HG02943 (cell line): ENCODE measurements at regions not wholly inside any gene's neighbourhood (a gene's known extent, or its start where the extent isn't known, plus 50 kb on each side); places are given as distances from the start of the nearest gene placed in this dataset.

Experiments
- ATAC-seq: cut with Tn5 transposase; IDR thresholded peaks from one replicate; pipeline ENCODE4 v1.9.1; 2021; ENCODE audit warnings: mild to moderate bottlenecking, low read depth, moderate library complexity; ENCODE audit not compliant: unreplicated experiment

DNA sequence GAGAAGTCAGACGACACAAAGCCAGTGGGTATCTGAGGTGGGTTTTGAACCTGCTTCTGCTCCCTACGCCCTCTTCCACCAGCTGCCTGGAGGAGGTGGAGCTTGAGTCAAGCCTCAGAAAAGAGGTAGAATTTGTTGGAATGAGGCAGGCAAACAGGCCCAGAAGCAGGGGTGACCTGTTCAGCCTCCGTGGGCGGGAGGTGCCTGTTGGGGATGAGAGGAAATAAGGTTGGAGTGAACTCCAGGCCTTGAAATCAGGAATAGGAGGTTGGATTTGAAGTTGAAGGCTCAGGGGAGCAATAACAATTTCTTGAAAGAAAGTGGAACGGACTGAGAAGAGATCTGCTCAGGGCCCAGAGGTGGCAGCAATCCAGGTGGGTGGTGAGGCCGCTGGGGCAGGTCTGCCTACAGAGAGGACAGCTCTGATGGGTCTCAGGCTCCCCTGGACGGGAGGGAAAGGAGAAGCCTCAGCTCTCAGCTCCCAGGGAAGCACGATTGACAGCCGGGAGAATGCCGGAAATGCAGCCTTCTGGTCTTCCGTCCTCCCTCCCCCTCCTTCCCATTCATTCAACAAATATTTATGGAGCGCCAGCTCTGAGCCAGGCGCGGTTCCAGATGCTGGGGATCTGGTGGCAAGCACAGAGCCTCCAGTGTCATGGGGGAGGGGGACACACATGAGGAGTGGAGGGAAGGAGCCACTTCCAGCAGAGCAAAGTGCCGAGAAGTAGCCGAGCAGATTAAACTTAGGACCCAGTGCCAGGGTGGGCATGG, 61.9 kb upstream of the CIBAR2 start:
- ATAC-seq = no peak

DNA sequence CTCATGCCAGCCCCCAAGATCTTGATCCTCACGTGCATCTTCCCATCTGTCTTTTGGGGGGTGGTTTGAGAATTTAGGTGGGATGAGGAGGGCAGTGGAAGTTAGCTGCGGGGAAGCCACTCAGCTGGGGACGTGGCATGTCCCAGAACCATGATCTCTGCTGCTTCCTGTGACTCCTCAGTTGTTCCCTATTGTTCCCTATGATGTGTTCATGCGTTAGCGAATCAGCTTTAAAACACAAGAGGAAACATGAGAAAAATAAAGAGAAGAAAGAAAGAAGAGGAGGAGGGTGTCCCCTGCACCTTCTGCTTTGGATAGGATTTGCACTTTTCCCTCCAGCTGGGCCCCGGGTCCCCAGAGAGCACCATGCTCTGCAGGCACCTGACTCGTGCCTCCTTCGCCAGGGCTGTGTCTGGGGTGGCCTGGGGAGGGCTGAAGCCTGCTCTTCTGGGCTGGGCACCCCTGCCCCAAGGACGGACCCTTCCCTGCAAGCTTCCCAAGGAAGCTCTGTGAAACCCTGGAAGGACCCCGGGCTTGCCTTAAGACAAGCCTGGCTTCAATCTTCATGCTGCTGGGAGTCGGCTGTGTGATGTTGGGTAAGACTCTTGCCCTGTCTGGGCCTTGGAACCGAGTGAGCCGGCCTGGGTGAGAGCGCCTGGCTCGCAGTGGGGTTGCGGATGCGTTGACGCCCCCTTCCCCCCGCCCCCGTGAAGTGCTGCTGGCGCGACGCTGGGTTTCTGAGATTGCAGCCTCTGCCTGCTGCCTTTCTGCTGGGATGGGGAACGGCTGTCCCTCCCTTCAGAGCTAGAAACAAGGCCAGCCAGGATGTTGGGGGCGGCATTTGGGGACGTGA, 62.8 kb upstream of the CIBAR2 start:
- ATAC-seq = no peak

DNA sequence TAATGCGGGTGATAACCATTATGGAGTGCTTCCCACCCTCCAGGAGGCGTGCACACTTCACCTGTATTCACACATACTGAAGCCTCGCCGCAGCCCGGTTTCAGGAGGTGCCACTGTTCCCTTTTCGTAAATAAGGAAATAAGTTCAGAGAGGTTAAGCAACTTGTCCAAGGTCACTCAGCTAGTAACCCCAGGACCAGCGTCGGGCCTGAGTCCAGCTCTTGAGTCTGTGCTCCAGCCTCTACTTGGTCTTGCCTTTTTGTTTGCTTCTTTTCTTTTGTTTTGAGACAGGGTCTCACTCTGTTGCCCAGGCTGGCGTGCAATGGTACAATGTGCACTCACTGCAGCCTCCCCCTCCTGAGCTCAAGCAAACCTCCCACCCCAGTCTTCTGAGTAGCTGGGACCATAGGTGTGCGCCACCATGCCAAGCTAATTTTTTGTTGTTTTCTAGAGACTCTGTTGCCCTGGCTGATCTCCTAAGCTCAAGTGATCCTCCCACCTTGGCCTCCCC, 63.5 kb upstream of the CIBAR2 start:
- ATAC-seq = no peak

DNA sequence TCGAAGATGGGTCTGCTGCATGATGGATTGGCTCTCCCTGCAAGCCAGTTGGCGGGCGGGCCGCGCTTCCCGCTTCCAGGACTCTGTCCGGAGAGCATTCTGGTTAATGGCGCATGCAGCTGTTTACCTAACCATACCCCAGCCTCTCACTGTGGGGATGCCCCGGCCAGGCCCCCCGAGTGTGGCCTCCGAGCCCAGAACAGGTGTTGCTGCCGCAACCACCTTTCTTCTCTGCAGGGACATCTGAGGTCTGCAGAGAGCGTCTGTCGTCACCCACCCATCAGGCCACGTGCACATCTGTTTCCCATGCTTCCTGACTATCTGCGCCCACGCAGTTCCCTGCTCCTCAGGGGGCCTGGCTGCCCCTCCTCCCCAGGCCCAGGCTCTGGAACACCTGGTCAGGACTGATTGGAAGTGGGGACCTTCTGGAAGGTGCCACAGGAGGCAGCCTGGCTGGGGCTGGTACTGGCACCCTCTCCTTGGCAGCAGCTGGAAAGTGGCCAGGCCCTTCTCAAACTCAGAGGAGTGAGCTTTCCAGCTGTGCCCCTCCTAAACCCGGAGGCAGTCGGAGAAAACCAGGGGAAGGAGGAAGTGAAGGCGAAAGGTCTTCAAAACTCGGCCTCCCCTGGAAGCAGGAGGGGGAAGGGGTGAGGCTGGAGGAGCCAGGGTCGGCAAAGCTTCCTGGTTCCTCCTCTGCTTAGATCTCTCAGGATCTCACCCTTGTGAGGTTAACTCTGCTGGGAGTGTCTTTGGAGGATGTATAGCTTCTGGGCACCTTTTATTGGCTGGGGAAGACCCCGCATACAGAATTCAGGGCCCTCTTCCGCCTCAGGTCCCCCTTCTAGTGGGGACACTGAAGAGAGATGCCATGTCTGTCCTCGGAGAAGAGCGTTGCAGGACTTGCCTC, 64.5 kb upstream of the CIBAR2 start:
- ATAC-seq = no peak

DNA sequence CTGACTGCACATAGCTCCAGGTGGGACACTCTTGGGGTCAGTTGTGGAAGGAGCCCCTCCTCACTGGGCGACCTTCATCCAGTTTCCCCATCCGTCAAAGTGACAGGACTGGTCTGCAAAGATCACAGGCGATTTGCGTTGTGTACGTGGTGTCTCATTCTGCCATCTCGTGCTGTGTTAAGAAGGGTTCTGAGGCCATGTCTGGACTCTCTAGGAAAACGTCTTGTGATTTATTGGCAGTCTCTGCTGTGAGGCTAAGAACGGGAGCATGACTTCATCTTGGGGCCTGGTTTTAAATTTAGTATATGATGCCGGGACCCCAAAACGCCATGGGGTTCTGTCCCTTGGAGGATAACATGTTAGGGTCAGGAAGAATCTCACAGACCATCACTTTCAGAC, 65.2 kb upstream of the CIBAR2 start:
- no peak for ATAC-seq

DNA sequence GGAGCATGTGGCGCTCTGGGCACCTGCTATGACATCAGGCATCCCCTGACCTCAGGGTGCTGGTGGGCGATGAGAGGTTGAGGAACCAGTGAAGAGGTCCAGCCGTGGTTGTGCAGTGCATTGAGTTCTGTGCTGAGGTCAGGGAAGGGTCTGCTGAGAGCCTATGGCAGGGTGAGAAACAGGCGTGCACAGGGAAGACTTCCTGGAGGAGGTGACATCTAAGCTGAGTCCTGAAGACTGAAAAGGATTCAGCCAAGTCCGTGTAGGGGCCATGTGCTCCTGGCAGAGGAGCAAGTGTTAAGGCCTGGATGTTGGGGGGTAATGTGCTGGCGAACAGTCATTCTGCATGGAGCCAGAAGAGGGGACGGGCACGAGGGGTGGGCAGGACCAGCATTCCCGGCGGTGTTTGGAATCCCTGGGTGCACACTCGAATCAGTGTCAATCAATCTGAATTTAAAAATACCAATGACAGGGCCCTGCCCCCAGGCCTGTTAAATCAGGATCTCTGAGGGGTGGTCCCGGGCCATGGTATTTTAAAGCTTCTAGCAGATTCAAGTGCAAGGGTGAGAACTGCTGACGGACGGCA, 65.8 kb upstream of the CIBAR2 start:
- ATAC-seq = no peak

DNA sequence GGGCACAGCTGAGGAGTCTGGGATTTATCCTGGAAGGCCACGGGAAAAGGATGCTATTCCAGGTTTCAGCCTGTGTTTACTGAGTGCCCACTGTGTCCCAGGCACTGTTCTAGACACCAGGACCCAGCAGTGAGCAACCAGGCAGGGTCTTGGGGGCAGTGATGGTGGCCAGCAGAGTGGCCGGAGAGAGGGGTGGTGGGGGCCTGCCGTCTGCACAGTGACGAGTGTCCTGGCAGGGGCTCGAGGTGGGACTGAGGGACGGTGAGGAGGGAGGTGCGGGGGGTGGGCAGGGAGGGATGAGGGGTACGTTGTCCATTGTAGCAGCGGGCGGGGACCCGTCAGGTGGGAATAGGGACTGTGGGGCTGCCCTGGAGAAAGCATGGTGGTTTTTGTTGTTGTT, 66.3 kb upstream of the CIBAR2 start:
- no peak for ATAC-seq

DNA sequence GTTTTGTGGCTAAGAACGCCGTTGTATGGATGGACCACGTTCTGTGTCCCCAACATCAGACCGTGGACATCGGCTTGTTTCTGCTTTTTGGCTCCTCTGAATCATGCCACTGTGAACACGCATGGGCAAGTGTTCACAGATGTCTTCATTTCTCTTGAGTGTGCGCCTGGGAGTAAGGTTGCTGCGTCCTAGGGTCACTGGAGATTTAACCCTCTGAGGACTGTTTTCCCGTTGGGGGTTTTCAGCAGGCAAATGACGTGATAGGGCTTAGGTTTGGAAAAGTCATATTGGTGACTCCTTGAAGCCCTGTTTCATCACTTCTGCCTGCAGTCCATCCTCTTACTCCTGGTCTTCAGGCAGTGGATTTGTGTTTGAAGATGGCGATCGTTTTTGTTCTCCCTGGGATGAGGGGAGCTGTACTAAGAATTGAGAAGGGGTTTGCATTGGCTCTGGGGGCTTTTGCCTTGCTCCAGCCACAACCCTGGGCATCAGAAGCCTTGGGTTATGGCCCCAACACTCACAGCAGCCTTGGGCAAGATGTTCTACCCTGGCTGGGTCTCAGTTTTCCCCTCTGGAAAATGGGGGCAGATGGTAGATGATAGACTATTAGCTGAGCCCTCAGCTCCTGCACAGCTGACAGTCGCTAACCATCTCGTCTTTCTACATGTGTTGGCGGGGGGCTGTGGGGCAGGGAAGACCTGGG, 67.2 kb upstream of the CIBAR2 start:
- ATAC-seq = no peak

DNA sequence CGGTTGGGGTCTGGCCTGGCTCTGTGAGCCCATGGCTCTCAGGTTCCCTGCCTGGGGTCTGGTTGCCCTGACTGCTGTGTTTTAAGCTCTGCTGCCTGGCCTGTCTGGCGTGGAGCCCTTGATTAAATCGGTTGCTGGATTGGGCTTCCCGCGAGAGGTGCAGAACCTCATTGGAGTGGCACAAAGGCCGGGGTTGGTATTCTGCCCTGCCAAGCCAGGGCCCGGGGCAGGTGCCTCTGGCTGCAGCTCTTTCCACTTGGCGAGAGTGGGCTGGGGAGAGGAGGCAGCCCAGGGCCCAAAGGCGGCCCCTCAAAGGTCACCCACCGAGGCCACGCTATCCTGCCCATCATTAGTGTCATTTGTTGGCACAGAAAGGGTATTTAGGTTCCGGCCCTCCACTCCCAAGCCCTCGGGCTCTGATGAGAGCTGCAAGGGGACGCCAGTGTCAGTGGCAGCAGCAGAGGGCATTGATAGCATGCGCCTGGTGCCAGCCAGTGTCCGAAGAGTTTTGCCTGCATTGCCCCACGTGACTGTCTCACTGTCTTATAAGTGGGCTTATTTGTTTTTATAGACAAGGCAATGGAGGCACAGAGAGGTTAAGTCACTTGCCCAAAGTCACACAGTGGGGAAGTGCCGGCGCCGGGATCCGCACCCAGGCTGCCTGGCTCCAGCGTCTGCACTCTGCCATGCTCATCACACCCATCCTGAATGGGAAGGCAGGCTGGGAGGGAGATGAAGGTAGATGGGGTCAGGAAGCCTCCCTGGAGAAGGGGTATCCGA, 68.0 kb upstream of the CIBAR2 start:
- ATAC-seq = no peak

DNA sequence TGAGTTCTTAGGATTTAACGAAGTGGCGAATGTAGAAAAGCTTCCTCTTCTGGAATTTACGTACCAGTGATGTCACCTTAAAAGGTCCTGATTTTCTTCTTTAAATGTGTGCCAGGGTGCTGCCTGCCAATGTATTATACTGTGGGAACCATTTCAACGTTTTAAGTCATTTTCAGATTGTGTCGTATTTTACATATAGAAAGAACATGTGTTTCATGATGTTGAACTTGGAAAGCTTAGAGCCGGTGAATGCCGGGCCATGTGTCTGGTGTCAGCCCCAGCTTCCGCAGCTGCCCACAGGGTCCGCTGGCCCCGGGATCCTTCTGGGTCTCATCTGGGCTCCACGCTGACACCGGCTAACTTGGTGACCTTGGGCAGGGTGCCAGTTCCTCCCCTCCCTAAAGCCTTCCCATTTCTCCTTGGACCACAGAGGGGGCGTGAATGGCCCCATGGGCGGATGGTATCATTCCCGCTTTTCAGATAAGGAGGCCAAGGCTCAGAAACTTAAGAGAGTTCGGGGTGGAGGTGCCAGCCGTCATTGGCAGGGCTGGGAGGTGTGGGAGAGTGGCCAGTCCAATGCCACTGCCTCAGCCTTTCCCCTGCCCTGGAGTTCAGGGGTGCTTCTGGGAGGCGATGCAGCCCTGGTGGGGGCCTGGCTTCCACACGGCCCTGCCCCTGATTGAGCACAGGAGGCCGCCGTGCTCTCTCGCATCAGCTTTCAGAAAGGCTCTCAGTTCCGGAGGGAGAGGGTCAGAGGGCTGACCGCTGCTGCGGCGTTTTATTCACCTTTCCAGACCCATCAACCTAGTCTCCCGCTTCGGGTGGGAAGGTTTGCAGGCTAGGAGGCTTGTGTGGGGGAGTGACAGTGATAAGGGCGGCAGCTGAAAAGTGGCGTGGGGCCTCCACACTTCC, 68.8 kb upstream of the CIBAR2 start:
- ATAC-seq = no peak

DNA sequence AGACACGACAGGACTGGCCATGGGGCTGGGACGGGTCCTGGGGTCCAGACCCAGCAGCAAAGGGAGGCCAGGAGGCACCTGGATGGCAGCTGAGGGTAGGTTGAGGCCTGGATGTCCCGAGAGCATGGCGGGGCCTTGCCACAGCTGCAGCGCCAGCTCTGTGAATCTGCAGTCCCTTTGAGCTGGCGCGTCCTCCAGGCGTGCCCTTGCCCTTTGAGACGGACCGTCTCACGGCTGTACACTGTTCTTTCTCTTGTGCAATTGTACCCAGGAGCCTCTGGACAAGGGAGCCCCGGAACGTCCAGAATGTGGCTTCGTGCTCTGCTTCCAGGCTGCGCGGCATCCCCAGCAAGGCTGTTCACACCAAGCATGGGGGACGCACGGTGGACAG, 69.5 kb upstream of the CIBAR2 start:
- no peak for ATAC-seq

DNA sequence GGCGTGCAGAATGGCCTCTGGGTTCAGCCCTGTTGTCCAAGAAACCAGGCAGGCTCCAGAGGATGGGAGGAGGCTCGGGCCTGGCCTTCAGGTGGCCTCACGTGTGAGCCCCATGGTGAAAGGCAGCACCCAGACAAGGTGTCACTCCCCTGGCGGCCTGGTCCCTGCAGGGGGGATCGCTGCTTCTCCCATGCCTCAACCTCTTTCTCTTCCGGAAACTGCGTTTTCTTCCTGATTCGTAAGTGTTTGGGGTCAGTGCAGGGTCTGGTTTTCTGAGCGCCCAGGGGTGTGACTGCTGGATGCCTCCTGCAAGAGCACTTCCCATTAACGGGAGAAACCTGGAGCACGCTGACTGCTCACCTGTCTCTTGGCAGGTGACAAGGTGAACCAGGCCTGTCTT, 70.0 kb upstream of the CIBAR2 start:
- no peak for ATAC-seq

DNA sequence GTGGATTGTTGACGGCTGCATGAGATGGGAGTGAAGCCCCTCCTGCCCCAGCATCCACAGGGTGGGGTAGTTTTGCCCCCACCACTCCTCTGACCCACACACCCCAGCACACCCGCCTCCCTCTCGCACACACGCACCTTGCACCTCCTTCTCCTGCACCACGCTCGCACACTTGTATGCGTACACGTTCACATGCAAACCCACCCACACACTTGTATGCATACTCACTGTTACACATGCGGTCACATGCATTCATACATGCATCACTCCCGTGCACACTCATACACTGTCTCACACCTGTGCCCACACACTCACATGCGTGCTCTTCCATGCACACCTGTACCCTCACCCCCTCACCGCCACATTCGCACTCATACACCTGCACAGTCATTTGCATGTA, 70.5 kb upstream of the CIBAR2 start:
- ATAC-seq = no peak

DNA sequence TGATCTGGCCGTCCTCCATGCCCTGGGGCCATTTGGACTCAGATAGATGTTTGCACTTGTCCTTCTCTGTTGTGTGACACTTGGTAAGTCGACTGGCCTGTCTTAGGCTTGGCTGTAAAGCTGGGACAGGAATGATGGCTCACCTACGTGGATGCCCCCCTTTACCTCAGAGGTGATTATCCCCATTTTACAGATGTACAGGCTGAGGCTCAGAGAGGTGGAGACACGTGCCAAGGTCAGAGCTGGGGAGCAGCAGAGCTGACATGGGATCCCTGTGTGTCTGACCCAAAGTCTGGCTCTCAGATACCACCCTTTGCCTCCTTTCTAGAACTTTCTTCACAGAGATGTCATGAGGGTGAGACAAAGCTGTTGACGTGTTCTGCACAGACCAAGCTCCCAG, 71.3 kb upstream of the CIBAR2 start:
- ATAC-seq = no peak

DNA sequence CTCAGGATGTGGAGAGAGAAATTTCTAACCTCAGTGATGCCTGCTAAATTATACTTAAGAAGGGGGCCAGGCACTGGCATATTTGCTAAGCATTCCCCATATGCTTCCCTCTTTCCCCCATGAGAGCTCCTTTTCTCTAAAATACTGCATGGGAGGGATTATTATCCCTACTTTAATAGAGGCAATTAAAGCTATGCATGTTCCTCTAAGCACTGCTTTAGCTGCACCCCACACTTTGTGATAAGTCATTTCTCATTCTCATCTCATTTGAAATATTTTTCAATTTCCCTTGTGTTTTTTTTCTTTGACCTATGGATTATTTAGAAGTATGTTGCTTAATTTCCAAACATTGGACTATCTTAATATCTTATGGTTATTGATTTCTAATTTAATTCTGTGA, 72.1 kb upstream of the CIBAR2 start:
- ATAC-seq = no peak

DNA sequence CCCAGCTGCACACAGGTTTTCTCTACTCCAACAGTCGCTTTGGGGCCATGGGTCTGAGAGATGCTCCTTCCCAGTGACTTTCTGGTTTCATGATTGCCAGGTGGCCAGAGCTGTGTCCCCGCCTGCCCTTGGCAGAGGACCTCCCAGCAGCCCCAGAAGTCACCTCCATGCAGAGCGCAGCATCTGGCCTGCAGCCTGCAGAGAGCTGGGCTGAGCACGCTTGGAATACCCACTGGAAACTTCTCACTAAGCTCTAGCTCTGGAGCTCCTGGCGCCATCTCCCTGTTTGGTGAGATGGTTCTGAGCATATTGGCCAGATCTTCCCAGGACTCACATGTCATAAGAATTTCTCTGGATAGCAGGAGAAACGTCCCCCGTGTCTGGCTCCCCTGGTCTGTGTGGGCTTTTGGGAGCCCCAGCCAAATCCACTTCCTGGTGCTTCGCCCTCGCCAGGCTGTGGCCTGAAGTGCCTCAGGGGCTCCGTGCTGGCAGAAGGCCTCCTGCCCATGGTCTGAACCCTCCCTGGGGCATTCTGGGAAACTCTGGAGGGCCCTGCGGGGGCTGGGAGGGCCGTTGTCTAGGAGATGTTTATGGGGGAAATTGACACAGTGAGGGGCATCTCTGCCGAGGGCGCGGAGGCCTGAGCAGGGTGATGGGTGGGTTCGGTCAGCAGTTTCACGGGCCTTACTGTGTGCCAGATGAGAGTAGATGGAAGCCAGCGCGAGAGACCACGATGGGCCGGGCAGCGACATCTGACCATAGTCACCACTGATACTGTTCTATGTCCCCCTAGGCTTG, 73.2 kb upstream of the CIBAR2 start:
- ATAC-seq = no peak

DNA sequence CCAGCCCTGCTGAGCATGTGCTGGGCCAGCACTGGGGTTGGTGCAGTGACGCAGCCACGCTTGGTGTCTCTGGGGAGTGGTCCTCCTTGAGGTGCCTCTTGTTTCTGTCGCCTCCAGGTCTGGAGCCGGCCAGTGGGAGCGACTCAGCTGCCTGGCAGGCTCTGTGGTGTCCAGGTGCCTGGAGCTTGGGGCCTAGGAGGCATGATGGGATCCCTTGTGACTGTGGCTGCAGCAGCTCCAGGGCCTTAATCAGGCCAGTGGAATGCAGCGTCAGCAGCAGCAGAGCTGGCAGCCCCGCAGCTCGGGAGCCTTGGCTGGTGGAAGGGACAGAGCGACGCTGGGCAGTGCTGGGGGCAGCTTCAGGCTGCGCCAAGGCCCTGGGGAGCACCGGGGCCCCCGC, 74.7 kb upstream of the CIBAR2 start:
- no peak for ATAC-seq
